ENCODE measurements at regions not wholly inside any gene's neighbourhood (a gene's known extent, or its start where the extent isn't known, plus 50 kb on each side); places are given as distances from the start of the nearest gene placed in this dataset.

DNA sequence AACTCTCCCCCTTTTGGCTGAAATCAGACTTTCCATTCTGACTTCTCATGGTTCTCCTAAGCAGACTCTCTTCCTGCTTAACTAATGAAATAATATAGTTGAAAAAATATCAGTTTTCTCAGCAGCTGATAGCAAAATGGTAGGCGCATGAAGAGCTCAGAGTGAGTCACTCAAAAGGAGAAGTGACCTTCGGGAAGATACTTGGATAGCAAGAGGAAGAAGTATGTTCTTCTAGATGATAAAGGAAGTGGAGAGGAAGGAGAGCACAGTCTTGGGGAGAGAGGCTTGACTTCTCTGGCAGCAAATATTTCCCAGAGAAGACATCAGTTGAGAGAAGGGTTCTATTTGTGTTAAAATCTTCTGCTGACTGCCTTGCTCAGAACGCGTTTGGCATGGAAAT is 101.5 kb downstream of the TAF11L14 start:
- TF ChIP-seq, protein P1, sequence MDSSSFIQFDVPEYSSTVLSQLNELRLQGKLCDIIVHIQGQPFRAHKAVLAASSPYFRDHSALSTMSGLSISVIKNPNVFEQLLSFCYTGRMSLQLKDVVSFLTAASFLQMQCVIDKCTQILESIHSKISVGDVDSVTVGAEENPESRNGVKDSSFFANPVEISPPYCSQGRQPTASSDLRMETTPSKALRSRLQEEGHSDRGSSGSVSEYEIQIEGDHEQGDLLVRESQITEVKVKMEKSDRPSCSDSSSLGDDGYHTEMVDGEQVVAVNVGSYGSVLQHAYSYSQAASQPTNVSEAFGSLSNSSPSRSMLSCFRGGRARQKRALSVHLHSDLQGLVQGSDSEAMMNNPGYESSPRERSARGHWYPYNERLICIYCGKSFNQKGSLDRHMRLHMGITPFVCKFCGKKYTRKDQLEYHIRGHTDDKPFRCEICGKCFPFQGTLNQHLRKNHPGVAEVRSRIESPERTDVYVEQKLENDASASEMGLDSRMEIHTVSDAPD (CRISPR knock-in tag; IDR thresholded peaks at IDR 0.05): no peak
- no peak for TF ChIP-seq KMT2A (CRISPR knock-in tag; IDR thresholded peaks at IDR 0.05)
- TF ChIP-seq RNF2 (conservative IDR thresholded peaks at IDR 0.05; ENCODE audit: low read depth): no peak
- TF ChIP-seq ZNF263 (CRISPR knock-in tag; IDR thresholded peaks at IDR 0.05): no peak
- TF ChIP-seq, protein P2, sequence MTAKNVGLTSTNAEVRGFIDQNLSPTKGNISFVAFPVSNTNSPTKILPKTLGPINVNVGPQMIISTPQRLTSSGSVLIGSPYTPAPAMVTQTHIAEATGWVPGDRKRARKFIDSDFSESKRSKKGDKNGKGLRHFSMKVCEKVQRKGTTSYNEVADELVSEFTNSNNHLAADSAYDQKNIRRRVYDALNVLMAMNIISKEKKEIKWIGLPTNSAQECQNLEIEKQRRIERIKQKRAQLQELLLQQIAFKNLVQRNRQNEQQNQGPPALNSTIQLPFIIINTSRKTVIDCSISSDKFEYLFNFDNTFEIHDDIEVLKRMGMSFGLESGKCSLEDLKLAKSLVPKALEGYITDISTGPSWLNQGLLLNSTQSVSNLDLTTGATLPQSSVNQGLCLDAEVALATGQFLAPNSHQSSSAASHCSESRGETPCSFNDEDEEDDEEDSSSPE (CRISPR knock-in tag; IDR thresholded peaks at IDR 0.05): no peak
- no peak for TF ChIP-seq KLF16 (CRISPR knock-in tag; IDR thresholded peaks at IDR 0.05)
- TF ChIP-seq, protein P3, sequence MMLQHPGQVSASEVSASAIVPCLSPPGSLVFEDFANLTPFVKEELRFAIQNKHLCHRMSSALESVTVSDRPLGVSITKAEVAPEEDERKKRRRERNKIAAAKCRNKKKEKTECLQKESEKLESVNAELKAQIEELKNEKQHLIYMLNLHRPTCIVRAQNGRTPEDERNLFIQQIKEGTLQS (CRISPR knock-in tag; IDR thresholded peaks at IDR 0.05): no peak
- TF ChIP-seq XBP1 (CRISPR knock-in tag; IDR thresholded peaks at IDR 0.05): no peak
- in situ Hi-C loops (cut with HindIII; ENCODE audit: extremely low pct_ligation_motif_present, low pct_unique_long_range_greater_than_20kb): no loop called here
- H3K79me2 ChIP-seq (ENCODE audit: insufficient read depth, low read length): no peaks in the 10 kb centered on the region
- H3K27ac ChIP-seq (ENCODE audit: extremely low read length, insufficient read depth, low read length): no peak overlapping the region
- no peak overlapping the region for H3K4me3 ChIP-seq (replicated peaks in 1 of 3; ENCODE audit: insufficient read depth in 1 of 3, low read depth in 2 of 3, low read length in 3 of 3)
- H3K9me3 ChIP-seq (ENCODE audit: low read length): peaks cover 74% of the 10 kb centered on the region
- intact Hi-C loops (cut with micrococcal nuclease; ENCODE audit: unreplicated experiment): no loop called here
- H3K4me1 ChIP-seq (ENCODE audit: insufficient read depth, low read length): no peaks in the 10 kb centered on the region
- no peak overlapping the region for H2AFZ ChIP-seq (ENCODE audit: low read length)
- BruUV-seq (replicated peaks): no TSS peak
- no peak for FAIRE-seq
- H3K9ac ChIP-seq (ENCODE audit: insufficient read depth, low read depth, low read length): no peak overlapping the region
- under 1% methylated on average over 4 of the region's 4 CpGs for WGBS (ENCODE audit: low lambda C conversion rate)
- CTCF ChIA-PET (ENCODE audit: low intra/inter-chr PET ratio, low total read pairs): no interaction called here
- ATAC-seq: no peak
- H3K4me2 ChIP-seq (ENCODE audit: low read depth, low read length): no peak overlapping the region
- no peaks in the 10 kb centered on the region; a peak in 1 of 5 replicates for H3K27me3 ChIP-seq (ENCODE audit: control insufficient read depth in 1 of 2, insufficient read depth in 2 of 2, low read length in 2 of 2)
- no peak for DNase-seq (ENCODE audit: low spot score)
- POLR2A ChIA-PET: no interaction called here
- H4K20me1 ChIP-seq (ENCODE audit: insufficient read depth, low read length): no peaks in the 10 kb centered on the region
- H3K36me3 ChIP-seq (replicated peaks in 1 of 2; ENCODE audit: control insufficient read depth in 1 of 2, insufficient read depth in 2 of 2, low read length in 2 of 2): no peaks in the 10 kb centered on the region

Measured in HepG2 (cell line).